Ishikawa (cell line): ENCODE measurements at regions not wholly inside any gene's neighbourhood (a gene's known extent, or its start where the extent isn't known, plus 50 kb on each side); places are given as distances from the start of the nearest gene placed in this dataset.

Source experiments
- CEBPB ChIP-seq: IDR thresholded peaks from 2 replicates; pipeline ENCODE4 v1.6.1; 2012
- CREB1 ChIP-seq: IDR thresholded peaks from 2 replicates; pipeline ENCODE4 v1.6.1; 2012; ENCODE audit warnings: low read depth
- EGR1 ChIP-seq: IDR thresholded peaks from 2 replicates; pipeline ENCODE4 v1.6.1; 2012
- EP300 ChIP-seq: IDR thresholded peaks from 2 replicates; pipeline ENCODE4 v1.6.1; 2012; ENCODE audit warnings: borderline replicate concordance
- FOXM1 ChIP-seq: IDR thresholded peaks from 2 replicates; pipeline ENCODE4 v1.6.1; 2012; ENCODE audit warnings: low read depth, borderline replicate concordance
- NFIC ChIP-seq: IDR thresholded peaks from 2 replicates; pipeline ENCODE4 v1.6.1; 2012
- RAD21 ChIP-seq: IDR thresholded peaks from 2 replicates; pipeline ENCODE4 v1.6.1; 2012; ENCODE audit warnings: low read depth
- TAF1 ChIP-seq: IDR thresholded peaks from 2 replicates; pipeline ENCODE4 v1.6.1; 2012; ENCODE audit warnings: low read depth, mild to moderate bottlenecking
- ZBTB7A ChIP-seq: IDR thresholded peaks from 2 replicates; pipeline ENCODE4 v1.6.1; 2012; ENCODE audit warnings: low read depth
- TF ChIP-seq, protein P1 (sequence below): IDR thresholded peaks from 2 replicates; pipeline ENCODE4 v1.6.1; 2012; ENCODE audit warnings: low read depth, mild to moderate bottlenecking
- TF ChIP-seq, protein P2 (sequence below): IDR thresholded peaks from 2 replicates; pipeline ENCODE4 v1.6.1; 2012
- TF ChIP-seq, protein P3 (sequence below): IDR thresholded peaks from 2 replicates; pipeline ENCODE4 v1.6.1; 2012

DNA sequence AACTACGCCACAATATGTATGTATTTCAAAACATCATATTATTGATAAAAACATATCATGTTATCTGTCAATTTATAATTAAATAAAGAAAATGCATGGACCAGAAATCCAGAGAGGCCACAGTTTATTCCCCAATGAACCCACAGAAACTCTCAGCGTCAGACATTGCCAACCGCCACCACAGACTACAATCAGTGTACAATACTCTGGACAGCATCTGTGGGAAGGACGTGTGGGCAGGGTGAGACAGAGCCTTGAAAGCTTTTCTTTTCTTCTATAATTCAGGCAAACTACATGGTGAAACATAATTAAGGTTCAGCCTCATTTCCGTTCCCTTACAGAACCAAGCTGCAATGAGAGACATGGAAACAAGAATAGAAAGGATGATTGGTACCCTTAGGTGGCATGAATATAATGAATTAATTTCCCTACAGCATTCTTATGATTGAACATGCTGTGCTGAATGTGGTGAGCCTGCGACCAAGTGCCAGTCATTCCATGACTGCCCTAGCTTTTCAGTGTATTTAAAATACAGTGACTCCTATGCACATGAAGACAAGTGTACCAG is 909.3 kb downstream of the SORCS1 start:
- TF ChIP-seq TAF1 = no peak
- no peak for TF ChIP-seq ZBTB7A
- no peak for TF ChIP-seq RAD21
- TF ChIP-seq, protein P1, sequence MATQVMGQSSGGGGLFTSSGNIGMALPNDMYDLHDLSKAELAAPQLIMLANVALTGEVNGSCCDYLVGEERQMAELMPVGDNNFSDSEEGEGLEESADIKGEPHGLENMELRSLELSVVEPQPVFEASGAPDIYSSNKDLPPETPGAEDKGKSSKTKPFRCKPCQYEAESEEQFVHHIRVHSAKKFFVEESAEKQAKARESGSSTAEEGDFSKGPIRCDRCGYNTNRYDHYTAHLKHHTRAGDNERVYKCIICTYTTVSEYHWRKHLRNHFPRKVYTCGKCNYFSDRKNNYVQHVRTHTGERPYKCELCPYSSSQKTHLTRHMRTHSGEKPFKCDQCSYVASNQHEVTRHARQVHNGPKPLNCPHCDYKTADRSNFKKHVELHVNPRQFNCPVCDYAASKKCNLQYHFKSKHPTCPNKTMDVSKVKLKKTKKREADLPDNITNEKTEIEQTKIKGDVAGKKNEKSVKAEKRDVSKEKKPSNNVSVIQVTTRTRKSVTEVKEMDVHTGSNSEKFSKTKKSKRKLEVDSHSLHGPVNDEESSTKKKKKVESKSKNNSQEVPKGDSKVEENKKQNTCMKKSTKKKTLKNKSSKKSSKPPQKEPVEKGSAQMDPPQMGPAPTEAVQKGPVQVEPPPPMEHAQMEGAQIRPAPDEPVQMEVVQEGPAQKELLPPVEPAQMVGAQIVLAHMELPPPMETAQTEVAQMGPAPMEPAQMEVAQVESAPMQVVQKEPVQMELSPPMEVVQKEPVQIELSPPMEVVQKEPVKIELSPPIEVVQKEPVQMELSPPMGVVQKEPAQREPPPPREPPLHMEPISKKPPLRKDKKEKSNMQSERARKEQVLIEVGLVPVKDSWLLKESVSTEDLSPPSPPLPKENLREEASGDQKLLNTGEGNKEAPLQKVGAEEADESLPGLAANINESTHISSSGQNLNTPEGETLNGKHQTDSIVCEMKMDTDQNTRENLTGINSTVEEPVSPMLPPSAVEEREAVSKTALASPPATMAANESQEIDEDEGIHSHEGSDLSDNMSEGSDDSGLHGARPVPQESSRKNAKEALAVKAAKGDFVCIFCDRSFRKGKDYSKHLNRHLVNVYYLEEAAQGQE = no peak
- TF ChIP-seq EP300 = no peak
- no peak for TF ChIP-seq CREB1
- no peak for TF ChIP-seq CEBPB
- TF ChIP-seq EGR1 = no peak
- TF ChIP-seq, protein P2, sequence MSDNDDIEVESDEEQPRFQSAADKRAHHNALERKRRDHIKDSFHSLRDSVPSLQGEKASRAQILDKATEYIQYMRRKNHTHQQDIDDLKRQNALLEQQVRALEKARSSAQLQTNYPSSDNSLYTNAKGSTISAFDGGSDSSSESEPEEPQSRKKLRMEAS = no peak
- TF ChIP-seq, protein P3, sequence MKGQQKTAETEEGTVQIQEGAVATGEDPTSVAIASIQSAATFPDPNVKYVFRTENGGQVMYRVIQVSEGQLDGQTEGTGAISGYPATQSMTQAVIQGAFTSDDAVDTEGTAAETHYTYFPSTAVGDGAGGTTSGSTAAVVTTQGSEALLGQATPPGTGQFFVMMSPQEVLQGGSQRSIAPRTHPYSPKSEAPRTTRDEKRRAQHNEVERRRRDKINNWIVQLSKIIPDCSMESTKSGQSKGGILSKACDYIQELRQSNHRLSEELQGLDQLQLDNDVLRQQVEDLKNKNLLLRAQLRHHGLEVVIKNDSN = no peak
- no peak for TF ChIP-seq FOXM1
- no peak for TF ChIP-seq NFIC
